ENCODE measurements at regions not wholly inside any gene's neighbourhood (a gene's known extent, or its start where the extent isn't known, plus 50 kb on each side); places are given as distances from the start of the nearest gene placed in this dataset.
"Not testable (repeated sequence)": the region's sequence is repeated elsewhere in the genome, so short reads cannot be mapped to it uniquely, and the experiment has no call there.

DNA sequence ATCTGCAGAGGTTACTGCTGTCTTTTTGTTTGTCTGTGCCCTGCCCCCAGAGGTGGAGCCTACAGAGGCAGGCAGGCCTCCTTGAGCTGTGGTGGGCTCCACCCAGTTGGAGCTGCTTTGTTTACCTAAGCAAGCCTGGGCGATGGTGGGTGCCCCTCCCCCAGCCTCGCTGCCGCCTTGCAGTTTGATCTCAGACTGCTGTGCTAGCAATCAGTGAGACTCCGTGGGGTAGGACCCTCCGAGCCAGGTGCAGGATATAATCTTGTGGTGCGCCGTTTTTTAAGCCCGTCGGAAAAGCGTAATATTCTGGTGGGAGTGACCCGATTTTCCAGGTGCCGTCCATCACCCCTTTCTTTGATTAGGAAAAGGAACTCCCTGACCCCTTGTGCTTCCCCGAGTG, 211.4 kb downstream of the BTBD3 start:
- not testable (repeated sequence) for DNase-seq

DNA sequence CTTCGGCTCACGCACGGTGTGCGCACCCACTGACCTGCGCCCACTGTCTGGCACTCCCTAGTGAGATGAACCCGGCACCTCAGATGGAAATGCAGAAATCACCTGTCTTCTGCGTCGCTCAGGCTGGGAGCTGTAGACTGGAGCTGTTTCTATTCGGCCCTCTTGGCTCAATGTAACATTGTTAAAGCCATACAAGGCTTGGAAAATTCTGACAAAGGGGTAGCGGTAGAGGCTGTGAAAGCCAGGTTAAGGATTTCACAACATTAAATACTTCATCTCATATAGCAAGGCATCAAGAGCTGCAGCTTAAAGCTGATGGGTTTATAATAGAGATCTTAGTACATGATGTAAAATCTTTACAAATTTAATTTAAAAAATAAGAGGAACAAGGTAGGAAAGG, 211.8 kb downstream of the BTBD3 start:
- DNase-seq, result not testable (repeated sequence)

DNA sequence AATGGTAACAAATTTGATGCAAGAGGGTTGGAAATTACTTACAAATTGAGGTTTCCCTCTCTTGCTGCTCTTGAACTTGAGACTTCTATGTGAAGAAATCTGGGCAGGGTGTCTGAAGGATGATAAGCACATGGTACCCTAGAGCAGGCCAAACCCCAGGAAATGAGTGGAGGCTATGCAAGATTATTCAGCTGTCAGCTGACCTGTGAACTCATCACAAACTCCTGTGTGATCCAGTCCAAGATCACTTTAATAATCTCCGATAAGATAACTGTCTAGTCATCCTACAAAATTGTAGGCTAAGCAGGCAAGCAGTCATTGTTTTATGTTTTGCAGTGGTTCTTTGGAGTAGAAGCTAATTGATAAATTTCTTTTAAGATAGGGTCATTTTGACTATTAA, 213.1 kb downstream of the BTBD3 start:
- DNase-seq, result no peak

DNA sequence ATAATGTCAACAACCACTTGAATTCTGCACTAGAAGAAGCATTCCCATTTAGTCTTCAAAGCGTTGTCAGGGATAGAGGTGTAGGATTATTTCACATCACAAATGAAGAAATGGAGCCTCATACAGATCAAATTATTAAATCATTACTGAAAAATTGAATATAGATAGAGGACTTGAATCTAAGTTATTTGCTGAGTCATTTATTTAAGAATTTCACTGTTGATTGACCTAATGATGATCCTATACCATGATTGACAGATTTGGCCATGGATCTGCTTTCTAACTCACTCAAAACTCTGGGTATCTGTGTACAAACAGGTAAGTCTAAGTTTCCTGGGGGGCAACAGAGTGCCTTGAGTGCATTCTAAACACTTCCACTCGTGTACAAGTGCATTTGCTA, 215.9 kb downstream of the BTBD3 start:
- no peak for DNase-seq

DNA sequence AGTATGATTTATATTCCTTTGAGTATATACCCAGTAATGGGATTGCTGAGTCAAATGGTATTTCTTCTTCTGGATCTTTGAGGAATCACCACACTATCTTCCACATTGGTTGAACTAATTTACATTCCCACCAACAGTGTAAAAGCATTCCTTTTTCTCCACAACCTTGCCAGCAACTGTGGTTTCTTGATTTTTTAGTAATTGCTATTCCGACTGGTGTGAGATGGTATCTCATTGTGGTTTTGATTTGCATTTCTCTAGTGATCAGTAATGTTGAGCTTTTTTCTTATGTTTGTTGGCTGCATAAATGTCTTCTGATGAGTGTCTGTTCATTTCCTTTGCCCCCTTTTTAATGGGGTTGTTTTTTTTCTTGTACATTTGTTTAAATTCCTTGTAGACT, 228.3 kb downstream of the BTBD3 start:
- not testable (repeated sequence) for DNase-seq

DNA sequence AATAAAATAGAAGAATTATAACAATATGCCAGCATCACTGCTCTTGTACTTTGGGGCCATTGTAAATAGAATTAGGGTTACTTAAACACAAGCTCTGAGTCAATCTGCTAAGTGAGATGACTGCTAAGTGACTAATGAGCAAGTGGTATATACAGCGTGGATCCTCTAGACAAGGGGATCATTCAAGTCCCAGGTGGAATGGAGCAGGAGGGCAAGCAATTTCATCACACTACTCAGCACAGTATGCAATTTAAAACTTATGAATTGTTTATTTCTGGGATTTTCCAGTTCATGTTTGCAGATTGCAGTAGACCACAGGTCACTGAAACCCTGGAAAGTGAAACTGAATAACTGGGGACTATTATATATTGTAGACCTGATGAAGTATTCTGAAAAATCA, 235.3 kb downstream of the BTBD3 start:
- no peak for DNase-seq

DNA sequence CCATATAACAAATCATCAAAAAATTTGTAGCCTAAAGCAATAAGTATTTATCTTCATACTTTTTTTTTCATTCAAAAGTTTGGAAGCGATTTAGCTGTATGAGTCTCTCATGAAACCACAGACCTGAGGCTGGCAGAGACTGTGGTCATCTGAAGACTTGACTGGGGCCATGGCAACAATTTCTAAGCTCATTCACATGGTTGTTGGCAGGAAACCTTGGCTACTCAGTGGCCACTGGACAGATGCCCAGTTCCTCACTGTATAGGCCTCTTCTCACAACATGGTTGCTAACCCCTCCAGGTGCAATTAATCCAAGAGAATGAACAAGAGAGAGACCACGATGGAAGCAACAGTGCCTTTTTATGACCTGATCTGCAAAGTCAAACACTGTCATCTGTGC, 235.9 kb downstream of the BTBD3 start:
- DNase-seq, result no peak

DNA sequence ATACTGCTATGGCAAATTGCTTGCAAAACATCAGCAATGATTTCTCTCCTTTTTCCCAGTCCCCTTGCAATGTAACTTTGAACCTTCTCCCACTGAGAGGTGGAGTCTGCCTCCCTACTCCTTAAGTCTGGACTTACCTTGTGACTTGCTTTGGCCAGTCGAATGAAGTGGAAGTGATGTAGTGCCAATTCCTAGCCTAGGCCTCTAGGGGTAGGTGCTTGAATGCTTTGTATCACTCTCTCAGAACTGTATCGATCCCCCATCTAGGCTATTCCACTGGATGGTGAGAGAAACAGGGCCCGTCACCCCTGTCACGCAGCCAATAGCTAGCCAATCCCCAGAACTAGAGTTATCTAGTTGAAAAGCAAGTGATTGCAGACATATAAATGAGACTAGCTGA, 238.6 kb downstream of the BTBD3 start:
- no peak for DNase-seq

DNA sequence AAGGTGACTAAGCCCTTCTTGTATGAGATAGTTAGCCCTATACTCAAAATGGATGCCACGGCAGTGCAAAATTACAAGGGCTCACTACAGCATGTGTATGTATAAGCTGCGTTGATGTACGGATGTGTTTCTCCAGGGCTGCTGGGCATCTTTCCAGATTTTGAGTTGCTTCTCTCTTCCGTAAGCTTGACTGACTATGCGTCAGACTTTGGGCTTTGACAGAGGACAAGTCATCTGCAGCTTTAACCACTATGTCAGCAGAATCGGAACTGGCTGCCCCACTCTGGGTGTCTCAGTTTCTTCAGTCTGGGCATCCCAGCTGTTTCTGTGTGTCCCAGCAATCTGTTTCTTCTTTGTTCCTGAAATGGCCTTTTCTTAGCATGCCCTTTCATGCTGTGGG, 241.6 kb downstream of the BTBD3 start:
- no peak for DNase-seq

DNA sequence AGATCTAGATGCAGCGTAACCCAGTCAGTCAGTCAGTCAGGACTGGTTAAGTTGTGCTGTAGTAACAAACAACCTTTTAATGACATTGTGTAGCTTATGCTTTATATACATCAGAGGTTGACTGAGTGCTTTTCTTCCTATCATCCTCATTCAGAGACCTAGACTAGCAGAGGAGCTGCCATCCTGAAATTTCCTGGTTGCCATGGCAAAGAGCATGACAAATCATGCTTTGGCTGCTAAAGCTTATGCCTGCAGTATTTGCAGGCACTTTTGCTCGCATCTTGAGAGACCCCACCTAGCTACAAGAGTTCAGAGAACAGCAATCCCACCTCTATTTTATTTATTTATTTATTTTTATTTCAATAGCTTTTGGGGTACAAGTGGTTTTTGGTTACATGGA, 244.0 kb downstream of the BTBD3 start:
- no peak for DNase-seq

DNA sequence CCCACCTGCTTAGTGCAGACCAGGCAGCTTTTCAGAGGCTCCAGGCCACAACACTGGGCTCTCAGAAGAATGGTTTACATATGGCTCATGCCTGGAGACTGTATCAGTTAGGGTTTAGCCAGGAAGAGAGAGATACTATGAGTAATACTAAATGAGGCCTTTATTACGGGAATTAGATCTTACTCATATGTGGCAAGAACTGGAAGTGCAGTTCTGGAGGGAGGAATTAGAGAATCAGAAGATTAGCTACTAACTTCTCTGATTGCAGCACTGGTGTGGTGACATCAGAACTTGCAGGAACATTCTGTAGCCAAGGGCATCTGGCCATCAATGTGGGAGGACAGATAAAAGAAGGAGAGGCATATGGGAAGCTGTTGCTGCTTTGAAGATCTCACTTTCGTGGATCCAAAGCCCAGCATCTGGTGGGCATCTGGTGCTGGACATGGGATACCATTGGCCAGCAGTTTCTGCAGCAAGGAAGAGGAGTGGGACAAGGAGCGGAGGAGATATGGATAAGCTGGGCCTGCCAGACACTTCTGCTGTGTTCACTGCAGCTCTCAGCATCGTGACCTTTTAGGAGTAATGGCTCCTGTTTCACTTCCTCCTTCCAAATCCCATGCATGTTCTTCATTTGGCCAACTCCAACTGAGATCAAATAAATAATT, 248.5 kb downstream of the BTBD3 start:
- DNase-seq, result peak; percentile 15

DNA sequence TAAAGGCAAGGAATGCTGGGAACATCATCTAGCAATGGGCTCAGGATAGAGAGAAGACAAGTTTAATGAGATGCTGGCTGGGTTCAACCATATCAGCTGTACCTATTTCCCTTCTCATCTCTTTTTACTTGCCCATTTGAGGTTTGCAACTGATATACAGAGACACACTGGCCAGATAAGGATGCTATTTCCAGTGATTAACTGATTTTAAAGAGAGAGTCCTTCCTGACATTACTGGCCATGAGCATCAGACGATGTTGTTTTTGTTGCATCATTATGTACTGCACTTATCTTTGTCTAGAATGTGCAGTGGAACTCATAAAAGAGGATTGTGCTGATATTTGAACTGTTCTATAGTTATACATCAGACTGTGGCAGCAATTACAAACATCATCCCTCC, 252.7 kb downstream of the BTBD3 start:
- no peak for DNase-seq

DNA sequence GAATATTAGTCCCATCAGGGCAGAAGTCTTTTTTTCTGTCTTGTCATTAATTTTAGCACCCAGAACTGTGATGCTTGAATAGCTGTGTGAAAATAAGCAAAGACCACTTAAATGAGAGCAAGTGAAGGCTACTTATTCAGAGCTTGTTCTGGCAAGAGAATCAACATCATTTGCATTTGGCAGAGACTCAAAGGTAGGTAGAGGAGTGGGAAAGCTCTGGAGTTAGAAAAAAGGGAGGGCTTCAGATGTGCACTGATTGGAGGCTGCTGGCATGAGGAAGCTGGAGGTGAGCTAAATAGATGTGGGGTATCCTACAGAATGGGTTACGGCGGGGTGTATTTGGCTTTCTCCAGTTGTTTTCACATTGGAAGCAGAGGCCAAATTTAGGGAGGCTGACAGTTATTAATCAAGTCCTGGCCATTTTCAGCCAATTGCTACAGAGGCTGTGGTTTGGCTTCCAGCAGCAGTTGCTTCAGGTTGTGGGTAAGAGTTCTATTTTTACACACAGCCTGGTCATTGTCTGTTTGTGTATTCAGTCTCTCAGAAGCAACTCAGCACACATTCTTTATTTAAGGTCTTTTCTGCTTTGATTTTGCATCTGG, 254.3 kb downstream of the BTBD3 start:
- no peak for DNase-seq

DNA sequence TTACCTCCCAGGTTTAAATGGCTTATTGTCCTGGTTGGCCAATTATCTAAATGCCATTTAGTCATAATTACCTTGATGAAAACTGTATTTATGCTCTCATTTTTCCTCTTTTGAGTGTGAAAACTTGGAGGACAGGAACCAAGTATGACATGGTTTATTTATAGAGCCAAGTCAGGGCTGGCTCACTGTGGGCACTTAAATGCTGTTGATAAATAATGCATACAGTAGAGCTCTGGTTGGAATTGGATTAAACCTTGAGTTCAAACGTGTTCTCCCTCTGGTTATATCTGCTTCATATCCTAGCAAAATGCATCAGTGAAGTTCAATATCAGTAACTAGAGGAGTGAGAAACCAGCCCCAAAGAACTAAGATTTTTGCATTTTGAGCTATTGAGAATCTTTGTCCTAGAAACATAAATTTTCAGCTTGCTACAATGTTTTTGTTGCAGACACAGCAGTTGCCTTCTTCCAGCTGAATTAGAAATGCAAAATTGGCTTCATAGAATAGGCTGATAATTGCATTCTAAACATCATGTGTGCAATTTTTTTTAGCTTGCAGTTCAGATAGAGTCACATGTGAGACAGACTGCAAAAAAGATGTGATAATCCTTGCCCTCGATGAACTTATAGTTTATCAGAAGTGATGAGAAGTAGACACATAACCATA, 255.8 kb downstream of the BTBD3 start:
- no peak for DNase-seq

DNA sequence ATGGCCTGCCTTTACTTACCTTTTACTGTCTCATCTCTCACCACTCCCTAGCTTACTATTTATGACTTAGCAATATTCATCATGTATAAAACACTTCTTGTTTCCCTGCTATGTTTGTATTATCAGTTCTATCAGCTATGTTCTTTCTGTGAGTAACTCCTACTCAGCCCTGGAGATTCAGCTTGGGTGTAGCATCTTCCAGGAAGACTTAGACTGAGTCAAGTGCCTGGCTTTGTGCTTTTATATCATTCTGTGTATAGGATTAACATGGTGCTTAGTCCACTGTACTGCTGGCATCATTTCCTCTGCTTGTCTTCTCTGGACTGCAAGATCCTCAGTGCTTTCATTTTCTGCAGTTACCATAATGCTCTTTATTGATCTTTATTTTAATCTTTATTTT, 257.8 kb downstream of the BTBD3 start:
- DNase-seq, result no peak

DNA sequence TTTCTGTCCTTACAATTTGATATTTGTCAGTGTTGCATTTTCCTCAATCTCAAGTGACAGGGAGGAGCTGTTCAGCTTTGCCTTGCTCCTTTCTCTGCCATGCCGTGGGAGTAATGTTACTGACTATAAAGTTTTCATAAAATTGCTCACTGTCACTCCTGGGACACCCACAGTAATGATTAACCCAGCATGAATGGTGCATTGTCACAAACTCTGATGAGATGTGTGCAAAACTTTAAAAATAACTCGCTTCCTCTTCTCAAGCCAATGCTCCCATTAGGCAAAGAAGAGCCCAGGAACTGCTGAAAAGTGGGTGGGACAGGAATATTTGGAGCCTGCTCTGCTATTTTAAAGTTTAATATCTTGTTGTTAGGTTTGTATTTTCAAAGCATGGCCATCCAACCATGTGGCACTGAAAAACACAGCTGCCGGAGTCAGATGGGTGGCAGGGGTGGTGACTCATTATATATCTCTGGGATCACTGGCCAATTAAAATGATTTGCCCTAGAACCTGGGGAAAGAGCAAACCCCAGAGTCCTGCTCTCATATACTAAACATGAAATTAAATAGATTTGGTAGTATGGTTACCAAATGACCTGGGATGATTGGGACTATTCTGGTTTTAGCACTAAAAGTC, 260.1 kb downstream of the BTBD3 start:
- no peak for DNase-seq

DNA sequence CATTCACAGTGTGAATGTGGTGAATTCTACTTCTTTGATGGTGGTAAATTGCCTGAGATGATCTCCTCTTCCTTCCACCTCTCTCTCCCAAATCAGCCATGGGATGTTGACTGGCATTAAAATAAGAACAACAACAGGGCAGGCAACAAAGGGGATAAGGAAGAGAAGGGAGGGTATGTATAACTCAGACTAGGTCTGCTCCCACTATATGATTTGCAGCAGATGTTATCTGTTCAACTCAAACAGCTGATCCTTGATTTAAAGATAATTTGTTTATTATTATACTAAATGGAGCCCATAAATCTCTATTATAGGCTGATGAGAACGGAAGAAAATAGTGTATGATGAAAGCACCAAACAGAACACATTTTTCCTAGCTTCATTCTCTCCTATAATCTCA, 262.0 kb downstream of the BTBD3 start:
- DNase-seq, result no peak

DNA sequence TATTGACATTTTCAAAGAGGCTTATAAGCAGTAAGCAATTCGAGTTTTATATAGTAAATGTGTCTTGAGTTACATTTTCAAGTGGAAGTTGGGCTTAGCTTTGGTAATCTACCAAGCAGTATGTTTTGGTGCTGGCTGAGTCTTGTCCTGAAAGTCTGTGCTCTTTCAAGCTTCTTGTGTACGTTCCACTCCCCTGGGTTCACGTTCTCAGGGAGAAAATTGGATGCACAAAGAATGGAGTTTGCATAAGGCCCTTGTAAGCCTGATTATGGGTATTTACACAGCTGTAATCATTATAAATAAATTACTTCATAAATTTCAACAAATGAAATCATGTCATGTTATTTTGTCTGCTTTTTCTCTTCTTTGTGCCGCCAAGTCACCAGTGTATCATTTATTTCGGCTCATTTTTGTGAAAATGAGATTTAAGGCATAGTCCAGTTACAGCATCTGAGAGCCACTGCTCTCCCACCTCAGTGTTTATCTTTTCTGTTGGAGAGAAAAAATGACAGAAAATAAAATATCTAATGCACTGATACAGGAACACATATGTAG, 262.5 kb downstream of the BTBD3 start:
- no peak for DNase-seq

DNA sequence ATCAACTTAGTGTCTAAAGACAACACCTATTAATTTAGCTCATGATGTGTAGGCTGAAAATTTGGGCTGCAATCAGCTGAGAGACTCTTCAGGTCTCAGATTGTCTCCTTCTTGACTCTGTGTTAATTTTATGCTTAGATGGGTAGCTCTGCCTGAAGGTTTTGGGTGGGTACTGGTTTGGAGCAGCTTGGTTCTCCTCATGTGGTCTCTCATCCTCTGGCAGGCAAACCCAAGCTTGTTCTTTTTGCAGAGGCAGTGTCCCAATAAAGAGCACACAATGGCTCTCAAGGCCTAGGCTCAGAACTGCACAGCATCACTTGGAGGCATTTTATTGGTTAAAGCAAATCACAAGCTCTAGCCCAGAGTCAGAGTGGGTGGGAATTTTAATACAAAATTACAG, 280.6 kb downstream of the BTBD3 start:
- no peak for DNase-seq

DNA sequence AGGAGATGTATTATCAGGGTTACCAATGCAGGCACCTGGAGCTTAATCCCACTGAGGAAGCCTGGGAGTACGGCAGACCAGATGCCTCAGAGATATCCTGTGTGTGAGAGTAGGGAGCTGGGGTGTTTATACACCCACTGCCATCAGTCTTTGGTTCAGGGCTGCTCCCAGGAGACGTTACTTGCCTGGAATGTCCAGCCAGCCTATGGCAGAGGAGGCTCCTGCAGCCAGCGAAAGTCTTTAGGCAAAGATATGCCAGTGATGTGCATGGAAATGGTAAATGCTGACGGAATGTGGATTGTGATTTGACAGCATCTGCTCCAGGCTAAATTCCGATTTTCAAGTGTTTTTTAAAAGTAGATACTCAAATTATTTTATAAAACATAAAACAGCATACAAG, 282.0 kb downstream of the BTBD3 start:
- no peak for DNase-seq

DNA sequence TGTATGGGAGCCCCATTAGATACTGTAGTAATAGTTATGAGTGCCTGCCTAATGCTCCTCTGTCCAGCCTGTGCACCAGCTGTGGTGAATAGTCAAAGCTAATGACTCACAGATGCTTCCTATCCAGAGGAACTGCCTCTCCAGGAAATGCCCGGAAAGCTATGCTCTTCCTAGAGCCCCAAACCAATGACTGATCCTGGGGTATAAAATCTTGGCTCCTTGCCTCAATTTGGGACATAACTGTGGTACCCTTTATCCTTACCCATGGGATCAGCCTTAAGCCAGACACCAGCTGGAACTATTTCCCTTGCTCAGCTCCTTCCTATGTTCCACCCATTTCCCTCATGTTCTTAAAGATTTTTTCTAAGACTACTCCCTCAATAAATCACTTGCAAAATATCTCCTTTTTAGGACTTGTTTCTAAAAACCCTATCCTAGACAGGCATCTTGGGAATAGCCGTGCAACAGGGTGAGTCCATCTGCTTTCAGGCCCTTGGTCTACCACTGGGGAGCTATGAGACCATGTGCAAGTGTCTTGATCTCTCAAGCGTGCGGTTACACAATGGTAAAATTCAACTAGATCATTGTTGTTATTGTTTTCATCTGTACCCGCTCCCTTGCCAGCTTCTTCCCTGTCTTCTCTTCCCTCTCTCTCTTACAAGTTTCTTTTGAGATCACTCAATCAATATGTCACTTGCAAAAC, 283.7 kb downstream of the BTBD3 start:
- no peak for DNase-seq

DNA sequence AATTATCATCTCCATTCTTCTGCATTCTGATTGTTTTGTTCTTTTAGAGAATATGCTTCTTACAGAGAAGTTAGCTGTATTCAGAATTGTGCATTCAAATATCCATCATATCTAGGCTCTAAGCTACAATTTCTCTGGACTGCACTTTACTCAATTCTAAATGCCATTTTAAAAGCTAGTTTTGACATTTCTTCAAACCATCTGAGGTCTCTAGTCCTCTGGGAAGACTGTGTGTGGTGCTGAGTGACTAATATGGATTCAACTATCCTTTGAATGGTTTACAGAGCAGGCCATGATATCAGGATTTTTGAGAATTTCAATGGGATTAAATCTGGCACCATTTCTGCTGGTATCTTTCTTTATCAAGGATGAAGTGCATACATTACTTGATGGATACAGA, 285.7 kb downstream of the BTBD3 start:
- no peak for DNase-seq

DNA sequence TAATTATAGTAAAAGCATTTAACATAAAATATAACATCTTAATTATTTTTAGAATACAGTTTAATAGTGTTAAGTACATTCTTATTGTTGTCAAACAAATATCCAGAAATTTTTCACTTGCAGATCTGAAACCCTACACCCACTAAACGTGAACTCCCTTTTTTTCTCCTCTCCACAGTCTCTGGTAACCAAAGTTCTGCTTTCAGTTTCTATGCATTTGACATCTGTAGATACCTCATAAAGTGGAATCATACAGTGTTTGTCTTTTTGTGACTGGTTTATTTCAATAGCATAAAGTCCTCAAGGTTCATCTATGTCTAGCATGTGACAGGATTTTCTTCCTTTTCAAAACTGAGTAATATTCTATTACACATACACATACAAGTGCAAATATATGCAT, 286.3 kb downstream of the BTBD3 start:
- no peak for DNase-seq

All from occipital lobe (tissue), 1 donor.